ENCODE measurements at regions not wholly inside any gene's neighbourhood (a gene's known extent, or its start where the extent isn't known, plus 50 kb on each side); places are given as distances from the start of the nearest gene placed in this dataset.

DNA sequence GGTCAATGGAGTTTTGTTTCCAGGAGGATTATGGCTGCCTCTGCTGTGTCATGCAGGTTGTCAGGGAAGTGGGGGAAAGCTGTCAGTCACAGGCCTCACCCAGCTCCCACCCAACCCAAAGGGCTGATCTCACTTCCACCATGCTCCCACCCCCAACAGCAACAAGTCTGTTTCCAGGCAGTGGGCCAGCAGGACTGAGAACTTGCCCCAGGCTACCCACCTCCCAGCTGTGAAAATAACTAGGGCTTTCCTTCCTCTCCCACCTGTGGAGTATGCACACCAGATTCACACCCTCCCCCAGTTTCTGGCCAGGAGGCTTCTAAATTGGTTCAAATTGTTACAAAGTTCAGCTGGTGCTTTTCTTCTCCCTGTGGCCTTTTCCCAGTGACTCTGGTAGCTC lies 95.6 kb upstream of the ACVR1 start:
- Mint-ChIP-seq H3K9me3 (peaks cover 8% of the 10 kb centered on the region), H3K4me1 (no peaks in the 10 kb centered on the region), H3K36me3 (no peaks in the 10 kb centered on the region), H3K27me3 (ENCODE audit: low read depth) (no peaks in the 10 kb centered on the region), H3K4me3 (no peak overlapping the region), H3K27ac (no peak overlapping the region)
- TF ChIP-seq, protein P1, sequence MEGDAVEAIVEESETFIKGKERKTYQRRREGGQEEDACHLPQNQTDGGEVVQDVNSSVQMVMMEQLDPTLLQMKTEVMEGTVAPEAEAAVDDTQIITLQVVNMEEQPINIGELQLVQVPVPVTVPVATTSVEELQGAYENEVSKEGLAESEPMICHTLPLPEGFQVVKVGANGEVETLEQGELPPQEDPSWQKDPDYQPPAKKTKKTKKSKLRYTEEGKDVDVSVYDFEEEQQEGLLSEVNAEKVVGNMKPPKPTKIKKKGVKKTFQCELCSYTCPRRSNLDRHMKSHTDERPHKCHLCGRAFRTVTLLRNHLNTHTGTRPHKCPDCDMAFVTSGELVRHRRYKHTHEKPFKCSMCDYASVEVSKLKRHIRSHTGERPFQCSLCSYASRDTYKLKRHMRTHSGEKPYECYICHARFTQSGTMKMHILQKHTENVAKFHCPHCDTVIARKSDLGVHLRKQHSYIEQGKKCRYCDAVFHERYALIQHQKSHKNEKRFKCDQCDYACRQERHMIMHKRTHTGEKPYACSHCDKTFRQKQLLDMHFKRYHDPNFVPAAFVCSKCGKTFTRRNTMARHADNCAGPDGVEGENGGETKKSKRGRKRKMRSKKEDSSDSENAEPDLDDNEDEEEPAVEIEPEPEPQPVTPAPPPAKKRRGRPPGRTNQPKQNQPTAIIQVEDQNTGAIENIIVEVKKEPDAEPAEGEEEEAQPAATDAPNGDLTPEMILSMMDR (IDR thresholded peaks at IDR 0.05; ENCODE audit: unreplicated experiment): no peak
- DNase-seq (ENCODE audit: low spot score in 2 of 2, unreplicated experiment in 2 of 2): no peak

DNA sequence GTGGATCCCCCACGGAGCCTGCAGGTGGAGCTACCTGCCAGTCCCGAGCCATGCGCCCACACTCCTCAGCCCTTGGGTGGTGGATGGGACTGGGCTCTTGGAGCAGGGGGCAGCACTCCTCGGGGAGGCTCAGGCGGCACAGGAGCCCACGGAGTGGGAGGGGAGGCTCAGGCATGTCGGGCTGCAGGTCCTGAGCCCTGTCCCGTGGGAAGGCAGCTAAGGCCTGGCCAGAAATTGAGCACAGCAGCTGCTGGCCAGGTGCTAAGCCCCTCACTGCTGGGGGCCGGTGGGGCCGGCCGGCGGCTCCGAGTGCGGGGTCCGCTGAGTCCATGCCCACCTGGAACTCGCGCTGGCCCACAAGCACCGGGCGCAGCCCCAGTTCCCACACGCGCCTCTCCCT lies 91.7 kb upstream of the ACVR1 start:
- no peak overlapping the region for H3K4me3 Mint-ChIP-seq
- no peaks in the 10 kb centered on the region for H3K36me3 Mint-ChIP-seq
- H3K4me1 Mint-ChIP-seq: no peaks in the 10 kb centered on the region
- DNase-seq (ENCODE audit: low spot score in 2 of 2, unreplicated experiment in 2 of 2): no peak
- H3K27ac Mint-ChIP-seq: no peak overlapping the region
- H3K27me3 Mint-ChIP-seq (ENCODE audit: low read depth): no peaks in the 10 kb centered on the region
- TF ChIP-seq, protein P1 (IDR thresholded peaks at IDR 0.05; ENCODE audit: unreplicated experiment): no peak
- H3K9me3 Mint-ChIP-seq: peaks cover 13% of the 10 kb centered on the region

DNA sequence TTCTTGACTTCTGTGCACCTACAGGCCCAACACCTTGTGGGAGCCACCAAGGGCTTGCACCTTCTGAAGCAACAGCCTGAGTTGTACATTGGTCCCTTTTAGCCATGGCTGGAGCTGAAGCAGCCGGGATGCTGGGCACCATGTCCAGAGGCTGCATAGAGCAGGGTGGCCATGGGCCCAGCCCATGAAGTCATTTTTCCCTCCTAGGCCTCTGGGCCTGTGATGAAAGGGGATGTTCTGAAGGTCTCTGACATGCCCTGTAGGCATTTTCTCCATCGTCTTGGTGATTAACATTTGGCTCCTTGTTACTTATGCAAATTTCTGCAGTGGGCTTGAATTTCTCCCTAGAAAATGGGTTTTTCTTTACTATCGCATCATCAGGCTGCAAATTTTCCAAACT lies 83.1 kb upstream of the ACVR1 start:
- no peak overlapping the region for H3K27ac Mint-ChIP-seq
- H3K9me3 Mint-ChIP-seq: peaks cover 30% of the 10 kb centered on the region
- no peak for DNase-seq (ENCODE audit: low spot score in 2 of 2, unreplicated experiment in 2 of 2)
- H3K4me3 Mint-ChIP-seq: no peak overlapping the region
- no peaks in the 10 kb centered on the region for H3K27me3 Mint-ChIP-seq (ENCODE audit: low read depth)
- H3K36me3 Mint-ChIP-seq: no peaks in the 10 kb centered on the region
- TF ChIP-seq, protein P1 (IDR thresholded peaks at IDR 0.05; ENCODE audit: unreplicated experiment): no peak
- H3K4me1 Mint-ChIP-seq: no peaks in the 10 kb centered on the region

DNA sequence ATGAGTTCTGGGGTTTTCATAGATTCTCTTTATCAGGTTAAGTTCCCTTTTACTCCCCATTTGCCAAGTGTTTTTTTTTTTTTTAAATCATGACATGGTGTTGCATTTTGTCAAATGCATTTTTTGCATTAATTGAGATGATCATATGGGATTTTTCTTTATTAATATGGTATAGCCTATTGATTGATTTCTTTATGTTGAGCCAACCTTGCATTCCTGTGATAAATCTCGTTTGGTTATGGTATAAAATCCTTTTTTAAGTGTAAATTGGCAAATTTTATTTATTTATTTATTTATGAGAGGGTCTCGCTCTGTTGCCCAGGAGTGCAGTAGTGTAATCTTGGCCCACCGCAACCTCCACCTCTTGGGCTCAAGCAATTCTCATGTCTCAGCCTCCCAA lies 81.5 kb upstream of the ACVR1 start:
- Mint-ChIP-seq H3K4me1 (no peaks in the 10 kb centered on the region), H3K4me3 (no peak overlapping the region), H3K27me3 (ENCODE audit: low read depth) (no peaks in the 10 kb centered on the region), H3K27ac (no peak overlapping the region), H3K36me3 (no peaks in the 10 kb centered on the region), H3K9me3 (peaks cover 30% of the 10 kb centered on the region)
- TF ChIP-seq, protein P1 (IDR thresholded peaks at IDR 0.05; ENCODE audit: unreplicated experiment): no peak
- DNase-seq (ENCODE audit: low spot score in 2 of 2, unreplicated experiment in 2 of 2): no peak

DNA sequence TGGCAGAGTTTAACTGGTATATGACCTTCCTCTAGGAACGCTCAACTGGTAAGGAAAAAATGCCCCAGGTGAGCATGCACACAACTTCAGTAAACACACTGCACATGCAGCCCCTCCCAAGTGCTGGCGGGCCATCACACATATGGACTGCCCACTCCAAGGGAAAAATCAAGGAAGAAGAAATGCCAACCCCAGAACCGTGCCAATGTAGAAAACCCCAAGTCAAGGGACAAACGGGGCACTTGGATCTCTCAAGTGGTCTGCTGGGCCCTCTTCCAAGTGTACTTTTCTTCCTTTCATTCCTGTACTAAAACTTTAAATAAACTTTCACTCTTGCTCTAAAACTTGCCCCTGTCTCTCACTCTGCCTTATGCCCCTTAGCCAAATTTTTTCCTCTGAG lies 76.4 kb upstream of the ACVR1 start:
- H3K27me3 Mint-ChIP-seq (ENCODE audit: low read depth): no peaks in the 10 kb centered on the region

More for the DNA sequence above, 76.4 kb upstream of the ACVR1 start:
- no peak for DNase-seq (ENCODE audit: low spot score in 2 of 2, unreplicated experiment in 2 of 2)
- Mint-ChIP-seq H3K4me1 (no peaks in the 10 kb centered on the region), H3K4me3 (no peak overlapping the region), H3K27ac (no peak overlapping the region), H3K36me3 (no peaks in the 10 kb centered on the region), H3K9me3 (peaks cover 11% of the 10 kb centered on the region)
- TF ChIP-seq, protein P1 (IDR thresholded peaks at IDR 0.05; ENCODE audit: unreplicated experiment): no peak
